Cardiac muscle cell (in vitro differentiated cells and primary cell): ENCODE measurements at regions not wholly inside any gene's neighbourhood (a gene's known extent, or its start where the extent isn't known, plus 50 kb on each side); places are given as distances from the start of the nearest gene placed in this dataset.
"Not testable (repeated sequence)": the region's sequence is repeated elsewhere in the genome, so short reads cannot be mapped to it uniquely, and the experiment has no call there.

Source experiments
- DNase-seq, 2 donors: peaks; one replicate each; pipeline versions ENCODE4 v3.0.0 to v3.0.0-alpha.2; 2010 to 2017; ENCODE audit warnings: low read depth in 1 of 2, low spot score in 1 of 2
- H3K27ac ChIP-seq: fragments of 200-600 bp; sonication (generic); 2 replicates; pipeline ENCODE4 v1.5.1; 2016
- H3K27me3 ChIP-seq: fragments of 200-600 bp; sonication (generic); 2 replicates; pipeline ENCODE4 v1.6.0; 2016; ENCODE audit warnings: control low read depth
- H3K36me3 ChIP-seq: fragments of 200-600 bp; sonication (generic); 2 replicates; pipeline ENCODE4 v1.5.1; 2016; ENCODE audit warnings: control low read depth
- H3K4me1 ChIP-seq: fragments of 200-600 bp; sonication (generic); 2 replicates; pipeline ENCODE4 v1.8.1; 2017; ENCODE audit warnings: low read depth, mild to moderate bottlenecking, mixed run types
- H3K4me3 ChIP-seq: fragments of 200-600 bp; sonication (generic); 2 replicates; pipeline ENCODE4 v1.5.1; 2016; ENCODE audit warnings: mild to moderate bottlenecking
- H3K9me3 ChIP-seq: fragments of 200-600 bp; sonication (generic); 2 replicates; pipeline ENCODE4 v1.5.1; 2017; ENCODE audit warnings: low read depth, mild to moderate bottlenecking, control low read depth
- TF ChIP-seq, protein P1 (sequence below): IDR thresholded peaks from 2 replicates; pipeline ENCODE4 v1.5.1; 2012; ENCODE audit warnings: low read depth, mild to moderate bottlenecking, low read length

DNA sequence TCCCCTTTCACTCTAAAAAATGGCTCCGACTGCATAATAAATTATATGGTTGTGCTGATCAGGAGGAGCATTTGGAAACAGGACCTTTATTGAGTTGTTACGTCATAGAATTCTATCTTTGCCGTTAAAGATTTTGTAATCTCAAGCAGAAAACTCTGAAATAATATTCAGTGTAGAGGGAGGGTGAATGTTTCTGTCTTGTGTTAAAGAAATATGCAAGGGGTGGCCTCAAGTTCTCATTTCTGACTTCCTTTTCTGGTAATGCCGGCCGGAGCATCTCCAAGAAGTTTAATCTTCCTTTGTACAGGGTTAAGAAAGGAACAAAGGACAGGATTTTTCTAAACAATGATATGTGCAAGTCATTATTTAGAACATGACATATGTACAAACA lies 165.1 kb downstream of the SLC38A4 start:
- no peaks in the 10 kb centered on the region for H3K9me3 ChIP-seq
- peak overlapping the region; percentile 1 for H3K27ac ChIP-seq
- no peaks in the 10 kb centered on the region for H3K36me3 ChIP-seq
- TF ChIP-seq, protein P1, sequence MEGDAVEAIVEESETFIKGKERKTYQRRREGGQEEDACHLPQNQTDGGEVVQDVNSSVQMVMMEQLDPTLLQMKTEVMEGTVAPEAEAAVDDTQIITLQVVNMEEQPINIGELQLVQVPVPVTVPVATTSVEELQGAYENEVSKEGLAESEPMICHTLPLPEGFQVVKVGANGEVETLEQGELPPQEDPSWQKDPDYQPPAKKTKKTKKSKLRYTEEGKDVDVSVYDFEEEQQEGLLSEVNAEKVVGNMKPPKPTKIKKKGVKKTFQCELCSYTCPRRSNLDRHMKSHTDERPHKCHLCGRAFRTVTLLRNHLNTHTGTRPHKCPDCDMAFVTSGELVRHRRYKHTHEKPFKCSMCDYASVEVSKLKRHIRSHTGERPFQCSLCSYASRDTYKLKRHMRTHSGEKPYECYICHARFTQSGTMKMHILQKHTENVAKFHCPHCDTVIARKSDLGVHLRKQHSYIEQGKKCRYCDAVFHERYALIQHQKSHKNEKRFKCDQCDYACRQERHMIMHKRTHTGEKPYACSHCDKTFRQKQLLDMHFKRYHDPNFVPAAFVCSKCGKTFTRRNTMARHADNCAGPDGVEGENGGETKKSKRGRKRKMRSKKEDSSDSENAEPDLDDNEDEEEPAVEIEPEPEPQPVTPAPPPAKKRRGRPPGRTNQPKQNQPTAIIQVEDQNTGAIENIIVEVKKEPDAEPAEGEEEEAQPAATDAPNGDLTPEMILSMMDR, result no peak
- no peak overlapping the region for H3K4me3 ChIP-seq
- H3K4me1 ChIP-seq, result peaks cover 38% of the 10 kb centered on the region
- DNase-seq, result peak in 1 of 2 donors; percentile 68
- H3K27me3 ChIP-seq, result no peaks in the 10 kb centered on the region

DNA sequence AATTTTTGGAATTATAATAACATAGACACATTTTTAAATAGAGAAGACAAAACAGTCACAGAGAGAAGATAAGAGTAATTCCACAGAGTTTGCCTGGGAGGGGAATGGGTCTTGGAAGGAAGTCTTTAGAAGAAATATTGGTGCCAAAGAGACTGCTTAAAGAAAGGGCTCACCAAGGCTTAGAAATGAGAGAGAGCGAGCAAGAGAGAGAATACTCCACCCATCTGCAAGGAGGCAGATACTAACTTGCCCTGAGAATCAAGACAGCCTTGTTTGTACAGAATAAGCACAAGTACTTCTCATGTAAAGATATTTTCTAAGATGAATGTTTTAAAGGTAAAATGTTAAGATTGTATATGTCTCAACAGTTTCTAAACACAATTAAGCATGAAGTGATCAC lies 165.5 kb downstream of the SLC38A4 start:
- no peaks in the 10 kb centered on the region for H3K36me3 ChIP-seq
- peaks cover 38% of the 10 kb centered on the region for H3K4me1 ChIP-seq
- peak in 1 of 2 donors; percentile 50 for DNase-seq
- H3K4me3 ChIP-seq, result no peak overlapping the region
- TF ChIP-seq, protein P1, result no peak
- no peak overlapping the region for H3K27ac ChIP-seq
- no peaks in the 10 kb centered on the region for H3K9me3 ChIP-seq
- H3K27me3 ChIP-seq, result no peaks in the 10 kb centered on the region

DNA sequence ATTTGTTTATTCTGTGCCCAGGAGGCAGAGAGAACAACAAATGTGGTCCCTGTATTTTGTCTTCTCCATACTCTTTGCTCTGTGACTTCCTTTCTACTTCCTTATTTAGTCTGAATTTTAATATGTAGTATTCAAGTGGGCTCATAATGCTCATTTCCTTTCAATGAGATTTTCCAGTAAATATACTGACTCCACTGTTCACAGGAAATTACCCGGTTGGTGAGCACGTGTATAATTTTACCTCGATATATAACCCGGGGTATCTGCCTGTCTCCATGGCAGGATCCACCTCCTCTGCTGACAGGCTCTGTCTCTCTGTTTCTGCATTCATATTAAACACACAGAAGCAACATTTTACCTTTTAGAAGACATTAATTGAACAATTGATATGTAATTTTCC lies 166.0 kb downstream of the SLC38A4 start:
- Histone ChIP-seq H3K4me3 (no peak overlapping the region), H3K36me3 (no peaks in the 10 kb centered on the region), H3K9me3 (no peaks in the 10 kb centered on the region), H3K27ac (no peak overlapping the region), H3K27me3 (no peaks in the 10 kb centered on the region), H3K4me1 (peaks cover 38% of the 10 kb centered on the region)
- DNase-seq, result peak in 1 of 2 donors; percentile 19
- TF ChIP-seq, protein P1, result no peak

DNA sequence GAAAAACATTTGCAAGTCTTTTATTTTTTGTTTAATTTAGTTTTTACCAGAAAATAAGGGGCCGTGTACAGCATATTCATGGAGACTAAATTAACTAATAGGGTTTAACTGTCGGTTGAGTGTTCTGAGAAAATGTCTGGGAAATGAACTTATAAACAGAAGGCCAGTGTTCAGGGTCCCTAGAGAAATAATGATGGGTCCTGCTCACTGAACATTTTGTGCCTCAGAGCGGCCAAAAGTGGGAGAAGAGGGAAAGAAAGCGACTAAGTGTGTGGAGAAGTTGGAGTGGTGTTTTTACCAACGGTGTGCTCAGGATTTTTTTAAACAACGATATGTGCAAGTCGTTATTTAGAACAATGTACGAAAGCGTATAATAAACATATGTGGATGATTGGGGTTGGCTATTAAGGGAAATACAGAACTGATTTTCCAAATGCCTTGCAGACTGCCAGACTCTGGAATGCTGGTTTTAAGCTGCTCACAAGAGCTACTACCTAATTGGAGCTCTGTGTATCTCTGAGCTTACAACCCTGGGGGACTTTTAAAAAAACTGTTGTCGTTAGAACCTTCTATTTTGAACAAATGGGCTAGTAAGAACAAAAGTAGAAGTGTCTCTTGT lies 166.7 kb downstream of the SLC38A4 start:
- H3K9me3 ChIP-seq, result no peaks in the 10 kb centered on the region
- peaks cover 38% of the 10 kb centered on the region for H3K4me1 ChIP-seq
- H3K36me3 ChIP-seq, result no peaks in the 10 kb centered on the region
- peak; percentile 40 to 45 for DNase-seq
- H3K27me3 ChIP-seq, result no peaks in the 10 kb centered on the region
- TF ChIP-seq, protein P1, result no peak
- H3K27ac ChIP-seq, result peak overlapping the region; percentile 57
- H3K4me3 ChIP-seq, result no peak overlapping the region

DNA sequence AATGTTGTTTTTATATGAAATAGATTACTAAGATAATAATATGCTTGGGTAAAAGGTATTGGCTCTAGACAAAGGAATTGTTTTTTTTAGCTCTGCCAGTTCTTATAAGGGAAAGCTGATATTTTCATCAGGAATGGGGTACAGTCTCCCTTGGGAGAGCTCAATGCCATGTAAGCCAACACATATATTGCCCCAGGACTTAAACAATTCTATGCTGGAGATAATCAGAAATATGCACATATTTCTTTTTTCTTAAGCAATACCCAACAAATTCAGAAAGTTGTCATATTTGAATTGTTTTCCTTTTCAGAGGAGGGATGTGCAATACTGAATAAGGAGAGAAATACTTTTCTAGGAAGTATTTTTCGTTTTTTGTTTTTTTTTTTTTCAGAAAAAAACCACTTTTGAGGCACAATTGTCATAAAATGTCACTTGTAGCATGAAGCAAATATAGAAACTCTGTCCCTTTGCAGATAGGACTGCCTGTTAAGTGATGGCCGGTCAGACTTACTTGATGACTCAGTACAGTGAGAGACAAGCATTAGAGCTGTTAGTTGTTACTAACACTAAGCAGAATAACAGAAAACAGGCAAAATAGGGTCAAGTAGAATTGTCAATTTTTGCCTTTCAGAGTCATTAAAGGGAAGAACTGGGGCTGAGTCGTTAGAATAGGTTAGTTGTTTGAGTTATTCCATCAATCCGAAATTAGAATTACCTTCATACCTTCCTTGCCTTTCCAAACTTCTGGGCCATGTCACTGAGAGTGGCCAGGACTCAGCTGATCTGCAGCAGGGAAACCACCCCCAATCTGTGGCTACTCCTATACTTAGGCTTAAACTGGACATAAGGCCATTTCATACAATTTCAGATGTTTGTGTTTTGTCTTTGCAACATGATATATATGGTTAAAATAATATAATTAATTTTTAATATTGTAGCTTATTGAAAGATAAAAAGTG lies 168.1 kb downstream of the SLC38A4 start:
- DNase-seq, result peak in 1 of 2 donors; percentile 32
- Histone ChIP-seq H3K4me1 (peaks cover 38% of the 10 kb centered on the region), H3K27me3 (no peaks in the 10 kb centered on the region), H3K9me3 (no peaks in the 10 kb centered on the region), H3K27ac (peak overlapping the region; percentile 57), H3K4me3 (no peak overlapping the region), H3K36me3 (no peaks in the 10 kb centered on the region)
- TF ChIP-seq, protein P1, result no peak

DNA sequence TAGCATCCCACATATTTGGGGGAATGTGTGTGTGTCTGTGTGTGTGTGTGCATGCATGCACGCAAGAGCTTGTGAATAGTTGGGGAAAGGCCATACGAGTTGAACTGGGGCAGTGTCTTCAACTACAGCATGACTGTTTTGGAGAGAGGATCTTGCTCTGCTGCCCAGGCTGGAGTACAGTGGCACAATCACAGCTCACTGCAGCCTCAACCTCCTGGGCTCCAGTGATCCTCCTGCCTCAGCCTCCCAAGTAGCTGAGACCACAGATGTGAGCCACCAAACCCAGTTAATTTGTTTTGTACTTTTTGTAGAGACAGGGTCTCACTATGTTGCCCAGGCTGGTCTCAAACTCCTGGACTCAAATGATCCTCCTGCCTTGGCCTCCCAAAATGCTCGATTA lies 169.8 kb downstream of the SLC38A4 start:
- not testable (repeated sequence) for H3K27ac ChIP-seq, DNase-seq, H3K4me3 ChIP-seq, H3K9me3 ChIP-seq, H3K36me3 ChIP-seq, H3K27me3 ChIP-seq
- peaks cover 35% of the 10 kb centered on the region for H3K4me1 ChIP-seq
